ENCODE measurements at regions not wholly inside any gene's neighbourhood (a gene's known extent, or its start where the extent isn't known, plus 50 kb on each side); places are given as distances from the start of the nearest gene placed in this dataset.

GRCh38 chr5:167903659-167904058 lies 387.8 kb upstream of the WWC1 start:
- no peak overlapping the region for H3K14ac ChIP-seq (ENCODE audit: low read length)
- no peak overlapping the region for H3K4me2 ChIP-seq (ENCODE audit: low read length)
- H2BK120ac ChIP-seq (ENCODE audit: insufficient read depth, low read length, poor library complexity): no peak overlapping the region
- H2AK5ac ChIP-seq (ENCODE audit: low read length): no peak overlapping the region
- no peak overlapping the region for H3K4ac ChIP-seq (ENCODE audit: low read depth, low read length)
- DNase-seq: no peak
- H3K4me3 ChIP-seq (ENCODE audit: low read depth, low read length): no peak overlapping the region
- H2AFZ ChIP-seq (ENCODE audit: insufficient read depth, low read length, poor library complexity): no peak overlapping the region
- no peaks in the 10 kb centered on the region for H3K79me2 ChIP-seq (ENCODE audit: control insufficient read depth, insufficient read depth, low read length, poor library complexity)
- no peak overlapping the region for H2BK12ac ChIP-seq (ENCODE audit: low read length)
- no peak overlapping the region for H3K18ac ChIP-seq (ENCODE audit: low read length)
- H3K9me3 ChIP-seq (ENCODE audit: insufficient read depth, low read depth, low read length): no peaks in the 10 kb centered on the region
- no peak overlapping the region for H4K91ac ChIP-seq (ENCODE audit: low read depth, low read length)
- no peaks in the 10 kb centered on the region for H3K79me1 ChIP-seq (ENCODE audit: low read length)
- WGBS (ENCODE audit: extremely low coverage, insufficient coverage, insufficient read length): no CpG with 5 or more reads among the region's 2 CpGs
- no peaks in the 10 kb centered on the region for H3K36me3 ChIP-seq (ENCODE audit: control insufficient read depth in 1 of 2, insufficient read depth in 2 of 2, low read length in 2 of 2)
- H3K23ac ChIP-seq (ENCODE audit: low read length): no peak overlapping the region
- no peak overlapping the region for H3K27ac ChIP-seq (ENCODE audit: low read depth, low read length)
- no peak overlapping the region for H4K12ac ChIP-seq (ENCODE audit: low read depth, low read length)
- H3K9ac ChIP-seq (ENCODE audit: low read length): no peak overlapping the region
- no peak overlapping the region for H4K8ac ChIP-seq (ENCODE audit: low read depth, low read length)
- no peaks in the 10 kb centered on the region for H3K4me1 ChIP-seq (ENCODE audit: control insufficient read depth in 1 of 2, insufficient read depth in 2 of 2, low read length in 2 of 2)
- H3K27me3 ChIP-seq (ENCODE audit: insufficient read depth, low read length): no peaks in the 10 kb centered on the region
- H2BK5ac ChIP-seq (ENCODE audit: low read depth, low read length, poor library complexity): no peak overlapping the region

- no CpG with 5 or more reads among the region's 6 CpGs for WGBS (ENCODE audit: extremely low coverage, insufficient coverage, insufficient read length)
- Histone ChIP-seq H2AFZ (ENCODE audit: insufficient read depth, low read length, poor library complexity) (no peak overlapping the region), H2BK5ac (ENCODE audit: low read depth, low read length, poor library complexity) (no peak overlapping the region), H3K9ac (ENCODE audit: low read length) (no peak overlapping the region), H4K8ac (ENCODE audit: low read depth, low read length) (no peak overlapping the region), H3K9me3 (ENCODE audit: insufficient read depth, low read depth, low read length) (no peaks in the 10 kb centered on the region), H3K4me1 (ENCODE audit: control insufficient read depth in 1 of 2, insufficient read depth in 2 of 2, low read length in 2 of 2) (no peaks in the 10 kb centered on the region), H3K23ac (ENCODE audit: low read length) (no peak overlapping the region), H3K79me1 (ENCODE audit: low read length) (no peaks in the 10 kb centered on the region), H3K4ac (ENCODE audit: low read depth, low read length) (no peak overlapping the region), H2BK12ac (ENCODE audit: low read length) (no peak overlapping the region), H3K18ac (ENCODE audit: low read length) (no peak overlapping the region), H2BK120ac (ENCODE audit: insufficient read depth, low read length, poor library complexity) (no peak overlapping the region), H4K91ac (ENCODE audit: low read depth, low read length) (no peak overlapping the region), H4K12ac (ENCODE audit: low read depth, low read length) (no peak overlapping the region), H3K79me2 (ENCODE audit: control insufficient read depth, insufficient read depth, low read length, poor library complexity) (no peaks in the 10 kb centered on the region), H2AK5ac (ENCODE audit: low read length) (no peak overlapping the region), H3K14ac (ENCODE audit: low read length) (no peak overlapping the region), H3K27ac (ENCODE audit: low read depth, low read length) (no peak overlapping the region), H3K4me3 (ENCODE audit: low read depth, low read length) (no peak overlapping the region), H3K4me2 (ENCODE audit: low read length) (no peak overlapping the region), H3K36me3 (ENCODE audit: control insufficient read depth in 1 of 2, insufficient read depth in 2 of 2, low read length in 2 of 2) (no peaks in the 10 kb centered on the region), H3K27me3 (ENCODE audit: insufficient read depth, low read length) (no peaks in the 10 kb centered on the region)
- no peak for DNase-seq
Measured at GRCh38 chr5:167905919-167906853, 385.3 kb upstream of the WWC1 start.

- H3K36me3 ChIP-seq (ENCODE audit: control insufficient read depth in 1 of 2, insufficient read depth in 2 of 2, low read length in 2 of 2): no peaks in the 10 kb centered on the region
- H2AK5ac ChIP-seq (ENCODE audit: low read length): no peak overlapping the region
- no peaks in the 10 kb centered on the region for H3K79me1 ChIP-seq (ENCODE audit: low read length)
- no peaks in the 10 kb centered on the region for H3K79me2 ChIP-seq (ENCODE audit: control insufficient read depth, insufficient read depth, low read length, poor library complexity)
- H3K4ac ChIP-seq (ENCODE audit: low read depth, low read length): no peak overlapping the region
- H4K12ac ChIP-seq (ENCODE audit: low read depth, low read length): no peak overlapping the region
- H3K27ac ChIP-seq (ENCODE audit: low read depth, low read length): no peak overlapping the region
- no peak overlapping the region for H2AFZ ChIP-seq (ENCODE audit: insufficient read depth, low read length, poor library complexity)
- no peak overlapping the region for H2BK120ac ChIP-seq (ENCODE audit: insufficient read depth, low read length, poor library complexity)
- H3K4me2 ChIP-seq (ENCODE audit: low read length): no peak overlapping the region
- no peak overlapping the region for H3K9ac ChIP-seq (ENCODE audit: low read length)
- H3K4me3 ChIP-seq (ENCODE audit: low read depth, low read length): no peak overlapping the region
- H4K8ac ChIP-seq (ENCODE audit: low read depth, low read length): no peak overlapping the region
- H3K14ac ChIP-seq (ENCODE audit: low read length): no peak overlapping the region
- no peak overlapping the region for H3K23ac ChIP-seq (ENCODE audit: low read length)
- H3K18ac ChIP-seq (ENCODE audit: low read length): no peak overlapping the region
- no peak overlapping the region for H4K91ac ChIP-seq (ENCODE audit: low read depth, low read length)
- no peaks in the 10 kb centered on the region for H3K27me3 ChIP-seq (ENCODE audit: insufficient read depth, low read length)
- peaks cover 0 to 4% of the 10 kb centered on the region in 2 experiments for H3K4me1 ChIP-seq (ENCODE audit: control insufficient read depth in 1 of 2, insufficient read depth in 2 of 2, low read length in 2 of 2)
- H2BK12ac ChIP-seq (ENCODE audit: low read length): no peak overlapping the region
- no peak overlapping the region for H2BK5ac ChIP-seq (ENCODE audit: low read depth, low read length, poor library complexity)
- no peaks in the 10 kb centered on the region for H3K9me3 ChIP-seq (ENCODE audit: insufficient read depth, low read depth, low read length)
- DNase-seq: no peak
Measured at GRCh38 chr5:167908606-167909005, 382.8 kb upstream of the WWC1 start.

- no peak overlapping the region for H3K23ac ChIP-seq (ENCODE audit: low read length)
- H3K4me2 ChIP-seq (ENCODE audit: low read length): no peak overlapping the region
- H3K27ac ChIP-seq (ENCODE audit: low read depth, low read length): no peak overlapping the region
- no peak overlapping the region for H3K4ac ChIP-seq (ENCODE audit: low read depth, low read length)
- no peaks in the 10 kb centered on the region for H3K79me2 ChIP-seq (ENCODE audit: control insufficient read depth, insufficient read depth, low read length, poor library complexity)
- H2BK120ac ChIP-seq (ENCODE audit: insufficient read depth, low read length, poor library complexity): no peak overlapping the region
- H2AFZ ChIP-seq (ENCODE audit: insufficient read depth, low read length, poor library complexity): no peak overlapping the region
- WGBS (ENCODE audit: extremely low coverage, insufficient coverage, insufficient read length): no CpG with 5 or more reads among the region's 6 CpGs
- H3K27me3 ChIP-seq (ENCODE audit: insufficient read depth, low read length): no peaks in the 10 kb centered on the region
- no peak overlapping the region for H2BK5ac ChIP-seq (ENCODE audit: low read depth, low read length, poor library complexity)
- H2BK12ac ChIP-seq (ENCODE audit: low read length): no peak overlapping the region
- H2AK5ac ChIP-seq (ENCODE audit: low read length): no peak overlapping the region
- no peak overlapping the region for H3K4me3 ChIP-seq (ENCODE audit: low read depth, low read length)
- H3K14ac ChIP-seq (ENCODE audit: low read length): no peak overlapping the region
- no peak overlapping the region for H3K18ac ChIP-seq (ENCODE audit: low read length)
- H4K91ac ChIP-seq (ENCODE audit: low read depth, low read length): no peak overlapping the region
- H3K36me3 ChIP-seq (ENCODE audit: control insufficient read depth in 1 of 2, insufficient read depth in 2 of 2, low read length in 2 of 2): no peaks in the 10 kb centered on the region
- H3K4me1 ChIP-seq (ENCODE audit: control insufficient read depth in 1 of 2, insufficient read depth in 2 of 2, low read length in 2 of 2): peaks cover 6 to 12% of the 10 kb centered on the region in 2 experiments
- no peak overlapping the region for H3K9ac ChIP-seq (ENCODE audit: low read length)
- DNase-seq: peak; percentile 69 to 82
- no peak overlapping the region for H4K8ac ChIP-seq (ENCODE audit: low read depth, low read length)
- H3K79me1 ChIP-seq (ENCODE audit: low read length): peaks cover 2% of the 10 kb centered on the region
- H3K9me3 ChIP-seq (ENCODE audit: insufficient read depth, low read depth, low read length): no peaks in the 10 kb centered on the region
- H4K12ac ChIP-seq (ENCODE audit: low read depth, low read length): no peak overlapping the region
Measured at GRCh38 chr5:167912941-167913665, 378.3 kb upstream of the WWC1 start.

Measured in trophoblast cell (in vitro differentiated cells and primary cell).